A549 (cell line): ENCODE measurements at regions not wholly inside any gene's neighbourhood (a gene's known extent, or its start where the extent isn't known, plus 50 kb on each side); places are given as distances from the start of the nearest gene placed in this dataset.

Experiments
- CTCF ChIP-seq: fragments of >200 bp; sonication (Bioruptor Twin); formaldehyde crosslinking; IDR thresholded peaks from 3 replicates; pipeline ENCODE4 v1.5.1; 2016
- E2F6 ChIP-seq: IDR thresholded peaks from 2 replicates; pipeline ENCODE4 v1.6.1; 2012; ENCODE audit warnings: low read depth, borderline replicate concordance
- EP300 ChIP-seq, 2 experiments: fragments of >200 bp; sonication (Bioruptor Twin); formaldehyde crosslinking; IDR thresholded peaks; 2 replicates in 1 of 2; 3 replicates in 1 of 2; pipeline ENCODE4 v1.6.1; 2016 to 2017
- MAX ChIP-seq: IDR thresholded peaks from 2 replicates; pipeline ENCODE4 v1.6.1; 2012
- PHF8 ChIP-seq: fragments of 200-600 bp; sonication (generic); IDR thresholded peaks from 2 replicates; pipeline ENCODE4 v1.6.1; 2016; ENCODE audit warnings: low read depth, mild to moderate bottlenecking, antibody characterized with exemption, moderate library complexity, borderline replicate concordance

- TF ChIP-seq E2F6 (no peak), CTCF (no peak), PHF8 (no peak), MAX (0 out of 2 replicates have a peak, but pooled peaks have one; percentile 27), EP300 (IDR thresholded peaks at IDR 0.05) (no peak)
Measured at GRCh38 chr1:234970731-234971476, 157.7 kb downstream of the TOMM20 start.
